Lower lobe of right lung (tissue), 2 donors: ENCODE measurements at regions not wholly inside any gene's neighbourhood (a gene's known extent, or its start where the extent isn't known, plus 50 kb on each side); places are given as distances from the start of the nearest gene placed in this dataset.
A peak's percentile ranks its signal among the peaks of the same experiment; 100 is the strongest.

Experiments used
- ATAC-seq, 2 donors: fragments of 200-7000 bp; cut with Tn5 transposase; one replicate each; pipeline ENCODE4 v1.9.1; 2020 to 2022; ENCODE audit warnings: mild to moderate bottlenecking in 2 of 2, moderate library complexity in 2 of 2
- DNase-seq: peaks from one replicate; pipeline ENCODE4 v3.0.0-alpha.2; 2020
- H3K27ac ChIP-seq: fragments of 200-600 bp; one replicate; pipeline ENCODE4 v1.8.0; 2022
- H3K27me3 ChIP-seq: fragments of 200-600 bp; one replicate; pipeline ENCODE4 v1.8.0; 2022; ENCODE audit warnings: low read depth
- H3K36me3 ChIP-seq: fragments of 200-600 bp; one replicate; pipeline ENCODE4 v1.8.0; 2022; ENCODE audit warnings: mild to moderate bottlenecking
- H3K4me1 ChIP-seq: fragments of 200-600 bp; one replicate; pipeline ENCODE4 v1.8.0; 2022
- H3K4me3 ChIP-seq: fragments of 200-600 bp; one replicate; pipeline ENCODE4 v1.8.0; 2022; ENCODE audit warnings: mild to moderate bottlenecking
- H3K9me3 ChIP-seq: fragments of 200-600 bp; one replicate; pipeline ENCODE4 v1.8.0; 2022
- intact Hi-C: fragments of 100-400 bp; cut with DNase I; formaldehyde crosslinking; loops from one replicate; pipeline ENCODE4 v1.11.0; 2022
- TF ChIP-seq, protein P1 (sequence below): fragments of 200-600 bp; IDR thresholded peaks from one replicate; pipeline ENCODE4 v1.8.0; 2022; ENCODE audit warnings: antibody characterized with exemption, mild to moderate bottlenecking
- donor health status: DM: no; HTN: yes; CAD: no; lungs with severe emphysema.

DNA sequence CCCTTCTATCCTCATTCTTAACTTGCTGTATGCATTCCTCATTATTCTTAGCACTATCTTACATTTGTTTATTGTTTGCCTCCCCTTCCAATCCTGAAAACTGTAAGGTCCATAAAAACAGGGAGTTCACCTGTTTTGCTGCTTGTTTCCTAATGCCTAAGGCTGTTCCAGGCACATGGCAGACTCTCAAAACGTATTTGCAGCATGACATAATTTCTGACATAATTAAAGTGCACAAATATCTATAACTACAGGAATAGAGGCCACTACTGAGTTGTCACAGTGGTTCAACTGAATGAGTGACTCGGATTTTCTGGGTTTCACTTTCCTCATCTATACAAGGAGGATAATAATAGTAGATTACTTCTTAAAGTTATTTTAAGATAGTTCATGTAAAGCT, 83.0 kb downstream of the HFE start:
- H3K9me3 ChIP-seq: no peaks in the 10 kb centered on the region
- intact Hi-C loops: no loop called here
- no peak overlapping the region for H3K4me3 ChIP-seq
- H3K27me3 ChIP-seq: no peaks in the 10 kb centered on the region
- H3K27ac ChIP-seq: no peak overlapping the region
- ATAC-seq (no peak), DNase-seq (no peak)
- H3K36me3 ChIP-seq: no peaks in the 10 kb centered on the region
- TF ChIP-seq, protein P1, sequence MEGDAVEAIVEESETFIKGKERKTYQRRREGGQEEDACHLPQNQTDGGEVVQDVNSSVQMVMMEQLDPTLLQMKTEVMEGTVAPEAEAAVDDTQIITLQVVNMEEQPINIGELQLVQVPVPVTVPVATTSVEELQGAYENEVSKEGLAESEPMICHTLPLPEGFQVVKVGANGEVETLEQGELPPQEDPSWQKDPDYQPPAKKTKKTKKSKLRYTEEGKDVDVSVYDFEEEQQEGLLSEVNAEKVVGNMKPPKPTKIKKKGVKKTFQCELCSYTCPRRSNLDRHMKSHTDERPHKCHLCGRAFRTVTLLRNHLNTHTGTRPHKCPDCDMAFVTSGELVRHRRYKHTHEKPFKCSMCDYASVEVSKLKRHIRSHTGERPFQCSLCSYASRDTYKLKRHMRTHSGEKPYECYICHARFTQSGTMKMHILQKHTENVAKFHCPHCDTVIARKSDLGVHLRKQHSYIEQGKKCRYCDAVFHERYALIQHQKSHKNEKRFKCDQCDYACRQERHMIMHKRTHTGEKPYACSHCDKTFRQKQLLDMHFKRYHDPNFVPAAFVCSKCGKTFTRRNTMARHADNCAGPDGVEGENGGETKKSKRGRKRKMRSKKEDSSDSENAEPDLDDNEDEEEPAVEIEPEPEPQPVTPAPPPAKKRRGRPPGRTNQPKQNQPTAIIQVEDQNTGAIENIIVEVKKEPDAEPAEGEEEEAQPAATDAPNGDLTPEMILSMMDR: no peak
- peaks cover 15% of the 10 kb centered on the region for H3K4me1 ChIP-seq

DNA sequence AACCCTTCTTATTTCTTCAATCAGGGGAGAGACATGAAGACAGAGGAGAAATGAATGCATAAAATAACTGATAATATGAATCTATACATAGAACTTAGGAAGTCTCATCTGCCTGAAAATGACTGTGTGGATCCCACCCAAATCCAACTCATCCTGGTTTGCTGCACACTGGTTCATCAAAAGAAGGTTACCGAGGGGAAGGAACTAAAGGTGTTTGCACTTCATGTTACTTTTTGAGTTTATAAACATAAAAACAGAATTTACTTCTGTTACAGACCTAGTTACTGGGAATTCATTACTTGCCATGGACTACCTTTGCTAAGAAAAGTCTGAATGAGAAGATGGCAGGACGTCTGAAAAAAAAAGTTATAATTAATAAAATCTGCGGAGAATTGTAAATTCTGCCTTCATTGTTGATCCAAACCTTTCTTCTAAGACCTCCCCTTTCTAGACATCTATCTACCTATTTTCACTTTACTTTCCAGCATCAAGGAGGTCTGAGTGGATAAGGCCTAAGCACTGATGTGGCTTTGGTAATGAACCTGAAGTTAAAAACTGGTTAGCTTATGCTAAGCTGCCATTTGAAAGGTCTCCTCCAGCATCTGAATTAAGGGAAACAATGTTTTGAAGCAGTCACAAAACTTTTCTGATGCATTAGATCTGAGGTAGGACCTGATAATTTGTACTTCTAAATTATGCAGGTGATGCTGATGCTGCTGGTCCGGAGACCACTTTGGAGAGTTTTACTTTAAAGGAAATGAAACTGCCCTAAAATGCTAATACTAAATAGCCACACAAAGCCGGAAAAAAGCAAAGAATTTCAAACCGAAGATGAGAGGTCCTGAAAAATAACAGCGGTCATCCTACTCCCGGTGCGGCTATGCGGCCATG, 84.0 kb downstream of the HFE start:
- H3K9me3 ChIP-seq: no peaks in the 10 kb centered on the region
- H3K4me1 ChIP-seq: peaks cover 20% of the 10 kb centered on the region
- ATAC-seq (no peak), DNase-seq (no peak)
- TF ChIP-seq, protein P1: no peak
- H3K36me3 ChIP-seq: no peaks in the 10 kb centered on the region
- peak overlapping the region; percentile 65 for H3K4me3 ChIP-seq
- H3K27ac ChIP-seq: peak overlapping the region; percentile 98
- intact Hi-C loops: no loop called here
- H3K27me3 ChIP-seq: no peaks in the 10 kb centered on the region

DNA sequence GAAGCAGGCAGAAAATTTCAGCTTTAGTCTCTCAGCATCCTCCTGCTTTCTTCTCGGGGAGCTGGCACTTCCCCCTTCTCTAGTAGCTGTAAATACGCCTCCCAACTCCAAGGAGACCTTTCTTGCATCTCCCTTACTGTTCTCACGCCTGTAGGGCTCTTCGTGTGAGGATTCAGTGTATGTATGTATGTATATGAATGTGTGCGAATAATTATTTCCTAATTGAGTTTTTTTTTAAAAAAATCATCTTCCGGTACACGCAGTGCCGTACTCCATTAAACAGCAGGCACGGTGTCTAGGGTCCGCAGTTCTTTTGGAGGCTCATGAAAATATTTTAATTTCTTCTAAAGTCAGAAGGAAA, 85.4 kb downstream of the HFE start:
- intact Hi-C loops: no loop called here
- no peaks in the 10 kb centered on the region for H3K36me3 ChIP-seq
- H3K4me1 ChIP-seq: peaks cover 20% of the 10 kb centered on the region
- TF ChIP-seq, protein P1: no peak
- ATAC-seq (peak; percentile 73 to 74), DNase-seq (no peak)
- peak overlapping the region; percentile 65 for H3K4me3 ChIP-seq
- peak overlapping the region; percentile 98 for H3K27ac ChIP-seq
- no peaks in the 10 kb centered on the region for H3K27me3 ChIP-seq
- H3K9me3 ChIP-seq: no peaks in the 10 kb centered on the region

DNA sequence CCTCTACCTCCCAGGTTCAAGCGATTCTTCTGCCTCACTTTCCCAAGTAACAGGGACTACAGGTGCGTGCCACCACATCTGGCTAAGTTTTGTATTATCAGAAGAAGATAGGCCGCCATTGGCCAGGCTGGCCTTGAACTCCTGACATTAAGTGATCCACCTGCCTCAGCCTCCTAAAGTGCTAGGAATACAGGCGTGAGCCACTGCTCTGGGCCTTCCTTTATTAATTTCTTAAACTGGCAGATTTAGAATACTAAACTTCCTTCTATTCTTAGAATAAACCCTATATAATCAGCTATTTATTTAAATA, 86.6 kb downstream of the HFE start:
- peaks cover 20% of the 10 kb centered on the region for H3K4me1 ChIP-seq
- no peaks in the 10 kb centered on the region for H3K36me3 ChIP-seq
- no peaks in the 10 kb centered on the region for H3K9me3 ChIP-seq
- H3K27me3 ChIP-seq: no peaks in the 10 kb centered on the region
- H3K27ac ChIP-seq: peak overlapping the region; percentile 98
- DNase-seq: no peak
- TF ChIP-seq, protein P1: no peak
- no peak overlapping the region for H3K4me3 ChIP-seq
- intact Hi-C loops: no loop called here
- no peak for ATAC-seq

DNA sequence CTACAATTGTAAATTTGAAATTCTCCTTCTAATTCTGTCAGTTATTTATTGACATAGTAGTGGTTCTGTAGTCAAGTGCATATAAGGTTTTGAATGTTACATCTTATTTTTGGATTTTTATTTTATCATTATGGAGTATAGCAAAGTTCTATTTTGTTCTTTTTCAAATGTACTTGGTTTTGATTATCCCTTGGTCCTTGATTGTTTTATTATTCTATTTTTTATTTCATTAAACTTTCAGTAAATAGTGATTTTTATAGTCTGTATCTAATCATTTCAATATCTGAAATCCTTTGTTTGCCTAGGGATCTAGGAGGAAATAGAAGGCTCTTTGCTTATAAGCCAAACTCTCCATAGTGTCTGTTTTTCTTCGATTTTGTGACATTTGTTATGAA, 87.8 kb downstream of the HFE start:
- H3K4me1 ChIP-seq: peaks cover 20% of the 10 kb centered on the region
- ATAC-seq: no peak
- H3K27me3 ChIP-seq: no peaks in the 10 kb centered on the region
- TF ChIP-seq, protein P1: no peak
- H3K27ac ChIP-seq: no peak overlapping the region
- H3K36me3 ChIP-seq: no peaks in the 10 kb centered on the region
- intact Hi-C loops: no loop called here
- no peak overlapping the region for H3K4me3 ChIP-seq
- no peaks in the 10 kb centered on the region for H3K9me3 ChIP-seq
- no peak for DNase-seq
